ENCODE measurements at regions not wholly inside any gene's neighbourhood (a gene's known extent, or its start where the extent isn't known, plus 50 kb on each side); places are given as distances from the start of the nearest gene placed in this dataset.

DNA sequence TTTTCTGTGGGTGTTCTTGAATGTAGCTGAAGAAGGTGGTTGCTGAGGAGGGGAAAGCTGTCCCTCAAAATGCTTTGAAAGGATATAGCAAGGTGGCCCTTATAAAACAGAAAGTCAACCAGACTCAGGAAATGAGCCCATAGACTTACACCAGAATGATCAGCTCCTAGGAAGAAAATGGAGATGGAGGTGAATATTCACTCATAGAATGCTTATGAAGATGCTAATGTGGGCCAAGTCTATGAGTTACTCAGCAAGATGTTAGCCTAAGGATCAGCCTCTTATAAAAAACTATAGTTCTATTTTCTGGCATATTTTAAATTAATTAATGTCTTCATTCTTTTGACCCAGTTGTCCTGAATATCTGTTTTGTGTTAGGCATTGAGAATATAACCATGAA, 1054.0 kb downstream of the AGBL1 start:
- no peak for DNase-seq

DNA sequence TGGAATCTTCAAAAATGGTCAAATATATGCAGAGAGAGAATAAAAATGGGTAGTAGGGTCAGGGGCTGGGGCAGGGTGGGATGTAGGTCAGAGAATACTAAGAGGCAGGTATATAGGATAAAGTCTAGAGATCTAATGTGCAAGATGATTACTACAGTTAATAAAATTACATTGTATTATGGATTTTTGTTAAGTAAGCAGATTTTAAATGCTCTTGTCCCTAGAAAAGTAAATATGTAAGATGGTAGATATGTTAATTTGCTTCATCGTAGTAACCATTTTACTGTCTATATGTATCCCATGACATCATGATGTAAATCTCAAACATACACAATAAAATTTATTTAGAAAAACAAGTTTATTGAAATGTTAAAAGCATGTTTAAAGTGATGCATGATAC, 1051.4 kb downstream of the AGBL1 start:
- no peak for DNase-seq

DNA sequence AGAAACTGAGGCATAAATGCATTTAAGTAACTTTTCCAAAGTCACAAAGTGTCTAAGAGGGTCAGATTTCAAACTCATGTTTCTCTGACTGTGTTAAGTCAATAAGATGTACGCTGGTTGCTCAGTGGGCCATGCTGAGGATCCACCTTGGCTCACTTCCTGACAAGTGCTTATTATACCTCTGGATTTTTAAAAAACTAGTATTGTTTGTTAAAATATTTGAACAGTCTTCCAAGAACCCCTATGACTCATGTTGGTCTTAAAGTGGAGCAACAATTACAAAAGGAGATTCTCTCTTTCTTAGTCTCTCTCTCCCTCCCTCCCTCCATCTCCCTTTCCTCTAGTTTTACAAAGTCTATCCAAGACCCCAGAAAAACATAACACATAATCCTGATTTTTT, 1050.2 kb downstream of the AGBL1 start:
- DNase-seq, result no peak

DNA sequence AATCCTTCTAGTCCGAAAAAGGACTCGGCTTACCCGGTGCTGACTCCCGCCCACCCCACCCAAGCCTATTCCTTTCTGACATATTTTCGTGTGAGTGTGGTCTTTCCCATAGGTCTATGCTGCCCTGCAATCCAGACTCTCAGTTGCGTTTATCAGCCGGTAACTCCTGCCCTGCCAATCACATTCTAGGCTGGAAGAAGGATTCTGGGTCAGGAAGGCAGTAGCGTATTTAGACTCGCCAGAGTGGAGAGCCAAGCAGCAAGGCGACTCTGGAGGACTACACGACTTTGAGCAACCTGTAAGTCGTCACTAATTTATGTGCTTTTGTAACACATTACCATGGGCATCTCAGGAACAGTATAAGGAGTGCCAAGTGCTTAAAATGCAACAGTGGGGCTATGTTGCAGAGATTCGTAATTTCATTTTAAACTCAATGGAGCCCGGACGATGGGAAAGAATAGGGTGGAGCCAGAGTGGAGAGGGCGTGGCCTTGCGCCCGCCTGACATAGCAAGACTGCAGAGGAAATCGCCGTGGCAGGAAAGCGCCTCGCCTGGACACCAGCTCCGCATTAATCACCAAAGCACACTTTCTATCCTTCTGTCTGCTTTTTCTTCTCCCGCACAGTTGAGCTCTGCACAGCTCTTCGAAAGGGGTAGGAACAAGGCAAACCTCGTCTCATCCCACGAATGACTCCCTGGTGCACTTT, 1044.2 kb downstream of the AGBL1 start:
- DNase-seq, result no peak

DNA sequence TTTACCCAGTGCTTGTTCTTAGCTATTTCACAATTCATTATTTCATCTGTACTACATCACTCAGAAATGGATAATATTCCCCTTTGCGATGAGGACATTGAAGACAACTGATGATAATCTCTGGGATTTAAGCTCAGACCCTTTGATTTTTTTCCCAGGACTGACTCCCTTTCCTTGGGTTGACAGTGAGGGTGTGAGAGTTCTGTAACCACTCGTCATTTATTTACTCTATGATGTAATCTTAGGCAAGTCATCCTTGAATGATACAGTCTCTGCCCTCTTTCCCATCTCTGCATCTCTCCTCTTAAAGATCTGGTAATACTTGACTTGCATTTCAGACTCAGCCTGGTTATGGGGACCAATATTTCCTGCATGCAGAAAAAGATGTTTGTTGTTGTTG, 1041.7 kb downstream of the AGBL1 start:
- no peak for DNase-seq

DNA sequence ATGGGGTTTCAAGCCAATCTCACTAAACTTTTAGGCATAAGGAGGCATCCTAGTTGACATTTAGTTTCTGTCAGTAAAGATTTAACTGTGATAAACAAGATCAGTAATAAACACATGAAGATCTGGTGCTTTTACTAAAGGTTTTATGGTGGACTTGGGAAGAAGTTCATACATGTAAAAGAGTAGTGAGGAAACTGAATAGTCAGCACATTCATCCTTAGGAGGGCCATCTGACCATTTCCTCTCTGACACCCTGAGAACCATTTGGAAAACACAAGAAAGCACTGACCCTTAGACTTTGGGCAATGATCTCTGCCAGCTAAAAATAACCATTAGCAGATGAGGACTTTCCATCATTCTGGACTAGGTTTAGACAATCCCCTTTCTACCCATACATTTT, 1040.9 kb downstream of the AGBL1 start:
- no peak for DNase-seq

DNA sequence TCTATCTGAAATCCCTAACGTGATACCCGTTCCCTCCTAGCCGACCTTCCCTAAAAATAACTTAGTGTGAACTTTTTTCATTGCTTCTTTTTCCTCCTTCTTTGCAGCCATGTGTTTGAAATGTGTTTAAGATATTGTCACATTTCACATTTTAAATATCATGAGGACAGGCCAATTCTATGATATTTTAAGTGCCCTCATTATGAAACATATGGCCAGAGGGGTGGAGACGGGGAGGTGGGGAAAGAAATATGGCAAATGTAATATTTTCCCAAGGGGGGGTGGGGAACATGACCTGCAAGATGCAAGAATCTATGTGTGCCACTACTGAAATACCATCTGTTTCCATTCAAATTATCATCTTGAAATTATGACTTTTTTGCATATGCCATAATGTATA, 1039.2 kb downstream of the AGBL1 start:
- DNase-seq, result no peak

DNA sequence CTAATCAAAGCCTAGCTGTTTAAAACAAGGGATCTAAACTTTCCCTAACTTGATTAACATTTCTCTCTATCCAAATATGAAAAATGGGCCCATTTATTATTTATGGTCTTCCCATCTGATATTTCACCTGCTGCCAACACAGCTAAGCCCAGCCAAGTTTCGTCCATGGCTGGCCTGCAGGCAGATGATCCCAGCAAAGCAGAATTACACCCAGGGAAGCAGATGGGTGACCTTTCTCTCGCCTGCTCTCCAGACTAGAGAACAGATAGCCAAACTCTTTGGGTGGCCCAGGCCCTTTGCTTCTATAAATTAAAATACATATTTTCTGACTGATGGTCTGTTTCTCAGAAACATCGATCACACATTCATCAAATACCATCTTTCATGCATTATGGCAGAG, 1038.8 kb downstream of the AGBL1 start:
- DNase-seq, result peak; percentile 20

DNA sequence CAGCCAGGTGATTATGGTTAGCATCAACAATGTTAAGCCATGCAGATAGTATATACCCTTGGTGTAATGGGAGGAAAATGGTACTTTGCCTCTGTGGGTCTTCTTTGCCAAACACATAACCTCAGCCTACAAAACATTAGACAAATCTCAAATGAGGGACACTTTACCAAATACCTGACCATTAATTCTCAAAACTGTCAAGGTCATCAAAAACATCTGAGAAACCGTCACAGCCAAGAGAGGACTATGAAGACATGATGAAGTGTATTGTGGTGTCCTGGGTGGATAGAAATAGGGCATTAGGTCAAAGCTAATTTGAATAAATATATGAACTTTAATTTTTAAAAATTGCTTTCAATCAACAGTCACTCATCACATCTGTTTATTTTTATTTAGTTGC, 1036.1 kb downstream of the AGBL1 start:
- no peak for DNase-seq

DNA sequence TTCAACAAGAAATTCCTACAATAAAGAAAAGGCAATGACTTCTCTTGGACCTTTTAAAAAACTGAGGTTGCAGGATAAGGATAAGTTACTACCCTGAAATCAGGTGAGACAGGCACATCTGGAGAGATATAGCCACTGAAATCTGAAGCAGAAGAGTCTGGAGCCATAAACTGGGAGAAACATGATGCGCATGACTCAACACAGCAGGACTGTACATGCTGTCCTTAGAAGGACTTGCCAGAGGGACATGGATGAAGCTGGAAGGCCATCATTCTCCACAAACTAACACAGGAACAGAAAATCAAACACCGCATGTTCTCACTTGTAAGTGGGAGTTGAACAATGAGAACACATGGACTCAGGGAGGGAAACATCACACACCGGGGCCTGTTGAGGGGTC, 1020.2 kb downstream of the AGBL1 start:
- DNase-seq, result no peak

DNA sequence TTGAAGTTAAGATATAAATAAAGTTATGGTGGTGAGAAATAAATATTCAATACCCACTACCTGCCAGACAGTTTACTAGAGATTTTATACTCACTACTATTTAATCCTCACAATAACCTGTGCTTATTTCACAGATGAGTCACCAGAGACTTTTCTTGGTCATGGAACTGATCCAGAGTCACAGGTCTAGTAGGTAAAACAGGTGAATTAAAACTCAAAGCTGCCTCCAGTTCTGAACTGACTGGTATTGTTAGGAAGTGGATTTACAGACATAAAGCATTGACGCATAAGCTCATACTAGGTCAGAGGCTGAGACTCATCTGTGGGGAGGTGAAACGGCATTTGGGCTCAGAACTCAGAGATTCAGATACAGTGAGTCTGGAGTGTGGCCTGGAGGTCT, 1009.9 kb downstream of the AGBL1 start:
- DNase-seq, result no peak

DNA sequence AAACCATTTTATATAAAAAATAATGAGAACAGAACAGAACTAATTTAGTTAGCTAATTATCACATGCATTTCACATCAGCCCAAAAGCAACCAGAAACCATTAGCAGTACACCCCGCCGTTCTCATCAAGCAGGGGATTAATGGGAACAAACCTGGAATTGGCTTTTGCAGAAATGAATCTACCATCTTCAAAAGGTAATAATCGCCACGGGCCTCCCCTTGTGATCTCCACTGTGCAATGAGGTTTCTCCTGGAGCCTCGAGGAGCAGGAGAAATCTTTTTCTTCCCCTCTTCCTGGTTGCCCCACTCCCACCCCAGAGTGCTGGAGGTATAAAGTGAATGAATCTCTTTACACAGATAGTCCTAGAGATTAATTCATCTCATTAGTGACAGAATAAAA, 1003.5 kb downstream of the AGBL1 start:
- DNase-seq, result no peak

DNA sequence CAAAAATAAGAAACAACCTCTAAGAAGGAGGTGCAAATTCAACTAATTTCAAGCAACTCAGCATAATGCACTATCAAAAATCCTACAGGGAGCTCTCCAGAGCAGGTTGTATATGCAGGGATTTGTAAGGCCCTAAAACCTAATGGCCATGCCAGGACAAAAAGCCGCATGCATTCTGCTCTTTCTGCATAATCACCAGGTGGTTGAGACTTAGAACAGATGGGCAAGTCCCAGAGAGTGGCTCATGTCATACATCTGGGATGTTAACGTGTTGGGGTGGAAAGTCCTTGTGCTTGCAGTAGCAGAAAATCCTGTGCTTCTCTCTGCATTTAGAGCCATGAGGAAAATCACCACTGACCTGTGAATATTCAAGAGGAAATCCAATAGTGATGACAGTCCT, 1002.9 kb downstream of the AGBL1 start:
- peak; percentile 12 for DNase-seq

DNA sequence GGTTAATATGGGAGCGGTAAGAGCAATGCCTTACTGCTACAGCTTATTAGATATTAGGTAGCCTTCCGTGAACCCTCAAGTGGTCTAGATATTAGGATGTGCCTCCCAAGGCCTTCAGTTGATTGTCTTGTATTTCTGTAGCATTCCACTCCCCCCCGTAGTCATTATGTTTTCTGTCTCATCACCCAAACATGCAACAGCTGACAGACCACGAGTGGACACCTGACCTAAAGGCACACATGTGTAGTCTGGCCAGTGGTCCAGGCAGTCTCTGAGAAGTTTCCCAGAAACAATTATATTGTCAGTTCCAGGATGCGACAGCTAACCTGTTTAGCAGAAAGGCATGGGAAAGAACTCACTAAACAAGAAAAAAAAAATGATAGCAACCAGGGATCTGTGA, 1000.9 kb downstream of the AGBL1 start:
- no peak for DNase-seq
